Neural cell (in vitro differentiated cells): ENCODE measurements at regions not wholly inside any gene's neighbourhood (a gene's known extent, or its start where the extent isn't known, plus 50 kb on each side); places are given as distances from the start of the nearest gene placed in this dataset.

ENCODE experiments used
- H2AFZ ChIP-seq: fragments of 200-600, 300-800 bp; sonication (generic), shearing (Covaris generic); 2 replicates; pipeline ENCODE4 v1.6.0; 2014; ENCODE audit warnings: low read depth, mild to moderate bottlenecking, antibody characterized with exemption, low read length, moderate library complexity
- H3F3A ChIP-seq: fragments of 200-600 bp; shearing (Covaris generic); 2 replicates; pipeline ENCODE4 v1.6.1; 2016; ENCODE audit warnings: mild to moderate bottlenecking, moderate library complexity, mixed read lengths, antibody characterized with exemption, low read length; ENCODE audit not compliant: insufficient read depth, poor library complexity, severe bottlenecking
- H3K27ac ChIP-seq: fragments of 200-600, 300-800 bp; sonication (generic), shearing (Covaris generic); 2 replicates; pipeline ENCODE4 v1.5.1; 2014; ENCODE audit warnings: mild to moderate bottlenecking, low read length, moderate library complexity
- H3K27me3 ChIP-seq: fragments of 300-800, 200-600 bp; sonication (generic), shearing (Covaris generic); 2 replicates; pipeline ENCODE4 v1.6.0; 2014; ENCODE audit warnings: mild to moderate bottlenecking, low read depth, low read length, moderate library complexity; ENCODE audit not compliant: insufficient read depth
- H3K36me3 ChIP-seq: fragments of 300-800, 200-600 bp; sonication (generic), shearing (Covaris generic); 2 replicates; pipeline ENCODE4 v1.5.1; 2014; ENCODE audit warnings: mild to moderate bottlenecking, antibody characterized with exemption, low read length, moderate library complexity; ENCODE audit not compliant: insufficient read depth
- H3K4me2 ChIP-seq: fragments of 300-800, 200-600 bp; sonication (generic), shearing (Covaris generic); 2 replicates; pipeline ENCODE4 v1.6.0; 2014; ENCODE audit warnings: mild to moderate bottlenecking, low read length
- H3K4me3 ChIP-seq: fragments of 300-800, 200-600 bp; sonication (generic), shearing (Covaris generic); 2 replicates; pipeline ENCODE4 v1.5.1; 2014; ENCODE audit warnings: mild to moderate bottlenecking, low read length, moderate library complexity
- H3K79me2 ChIP-seq: fragments of 200-600 bp; shearing (Covaris generic); replicated peaks from 2 replicates; pipeline ENCODE4 v1.6.0; 2014; ENCODE audit warnings: mild to moderate bottlenecking, low read length, moderate library complexity; ENCODE audit not compliant: insufficient read depth
- H3K9ac ChIP-seq: fragments of 300-800, 200-600 bp; sonication (generic), shearing (Covaris generic); 2 replicates; pipeline ENCODE4 v1.6.1; 2016; ENCODE audit warnings: mild to moderate bottlenecking, low read length, mixed read lengths
- H3K9me2 ChIP-seq: fragments of 200-600 bp; shearing (Covaris generic); 2 replicates; pipeline ENCODE4 v1.6.1; 2016; ENCODE audit warnings: mild to moderate bottlenecking, low read length, mixed read lengths; ENCODE audit not compliant: insufficient read depth
- H3K9me3 ChIP-seq: fragments of 200-600, 300-800 bp; sonication (generic), shearing (Covaris generic); 2 replicates; pipeline ENCODE4 v1.6.1; 2016; ENCODE audit warnings: mild to moderate bottlenecking, mixed run types, low read length, moderate library complexity, mixed read lengths
- H4K20me1 ChIP-seq: fragments of 200-600 bp; shearing (Covaris generic); 2 replicates; pipeline ENCODE4 v1.6.1; 2016; ENCODE audit warnings: mild to moderate bottlenecking, mixed run types; ENCODE audit not compliant: insufficient read depth
- EP300 ChIP-seq: fragments of 450-650 bp; conservative IDR thresholded peaks from 2 replicates; pipeline ENCODE4 v1.6.1; 2014; ENCODE audit warnings: antibody characterized with exemption, mild to moderate bottlenecking, moderate library complexity; ENCODE audit not compliant: poor library complexity, severe bottlenecking
- EZH2 ChIP-seq: fragments of 200-600, 300-800 bp; shearing (Covaris generic), sonication (generic); IDR thresholded peaks from 2 replicates; pipeline ENCODE4 v1.6.1; 2014; ENCODE audit warnings: antibody characterized with exemption, low read length, borderline replicate concordance, mild to moderate bottlenecking; ENCODE audit not compliant: insufficient read depth, poor library complexity, severe bottlenecking
- MXI1 ChIP-seq: fragments of 450-650 bp; conservative IDR thresholded peaks from 2 replicates; pipeline ENCODE4 v1.6.1; 2014; ENCODE audit warnings: antibody characterized with exemption, mild to moderate bottlenecking; ENCODE audit not compliant: poor library complexity, severe bottlenecking
- POLR2AphosphoS5 ChIP-seq: IDR thresholded peaks from 2 replicates; pipeline ENCODE4 v1.6.1; 2012
- RAD21 ChIP-seq: fragments of 450-650 bp; conservative IDR thresholded peaks from 2 replicates; pipeline ENCODE4 v1.6.1; 2014; ENCODE audit warnings: antibody characterized with exemption, mild to moderate bottlenecking, moderate library complexity
- SMC3 ChIP-seq: fragments of 450-650 bp; conservative IDR thresholded peaks from 2 replicates; pipeline ENCODE4 v1.6.1; 2014; ENCODE audit warnings: antibody characterized with exemption, mild to moderate bottlenecking, moderate library complexity; ENCODE audit not compliant: poor library complexity
- TAF1 ChIP-seq: IDR thresholded peaks from 2 replicates; pipeline ENCODE4 v1.6.1; 2012; ENCODE audit warnings: low read depth
- TF ChIP-seq, protein P1 (sequence below): IDR thresholded peaks from 2 replicates; pipeline ENCODE4 v1.6.1; 2012; ENCODE audit warnings: borderline replicate concordance
- TF ChIP-seq, protein P2 (sequence below): fragments of 450-650 bp; IDR thresholded peaks from 2 replicates; pipeline ENCODE4 v1.5.1; 2014; ENCODE audit warnings: antibody characterized with exemption, mild to moderate bottlenecking, moderate library complexity; ENCODE audit not compliant: poor library complexity, severe bottlenecking

DNA sequence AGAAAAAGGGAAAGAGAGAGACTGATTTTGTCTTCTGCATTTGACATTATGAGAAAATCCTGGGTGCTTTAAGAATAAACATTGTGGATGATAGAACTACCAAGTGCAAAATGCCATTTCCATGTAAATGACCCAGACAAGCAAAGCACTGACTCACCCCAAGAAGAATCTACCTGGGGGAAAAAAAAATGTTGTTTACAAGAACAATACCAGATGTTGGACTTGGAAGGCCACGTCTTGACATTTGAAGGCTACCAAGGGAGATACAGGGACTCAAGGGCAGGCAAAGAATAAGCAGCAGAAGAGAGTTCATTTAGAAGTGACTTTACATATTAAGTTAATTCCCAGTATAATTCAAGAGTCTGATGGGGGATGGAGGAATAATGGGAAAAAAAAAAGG, 125.3 kb downstream of the TMEM114 start:
- TF ChIP-seq, protein P1, sequence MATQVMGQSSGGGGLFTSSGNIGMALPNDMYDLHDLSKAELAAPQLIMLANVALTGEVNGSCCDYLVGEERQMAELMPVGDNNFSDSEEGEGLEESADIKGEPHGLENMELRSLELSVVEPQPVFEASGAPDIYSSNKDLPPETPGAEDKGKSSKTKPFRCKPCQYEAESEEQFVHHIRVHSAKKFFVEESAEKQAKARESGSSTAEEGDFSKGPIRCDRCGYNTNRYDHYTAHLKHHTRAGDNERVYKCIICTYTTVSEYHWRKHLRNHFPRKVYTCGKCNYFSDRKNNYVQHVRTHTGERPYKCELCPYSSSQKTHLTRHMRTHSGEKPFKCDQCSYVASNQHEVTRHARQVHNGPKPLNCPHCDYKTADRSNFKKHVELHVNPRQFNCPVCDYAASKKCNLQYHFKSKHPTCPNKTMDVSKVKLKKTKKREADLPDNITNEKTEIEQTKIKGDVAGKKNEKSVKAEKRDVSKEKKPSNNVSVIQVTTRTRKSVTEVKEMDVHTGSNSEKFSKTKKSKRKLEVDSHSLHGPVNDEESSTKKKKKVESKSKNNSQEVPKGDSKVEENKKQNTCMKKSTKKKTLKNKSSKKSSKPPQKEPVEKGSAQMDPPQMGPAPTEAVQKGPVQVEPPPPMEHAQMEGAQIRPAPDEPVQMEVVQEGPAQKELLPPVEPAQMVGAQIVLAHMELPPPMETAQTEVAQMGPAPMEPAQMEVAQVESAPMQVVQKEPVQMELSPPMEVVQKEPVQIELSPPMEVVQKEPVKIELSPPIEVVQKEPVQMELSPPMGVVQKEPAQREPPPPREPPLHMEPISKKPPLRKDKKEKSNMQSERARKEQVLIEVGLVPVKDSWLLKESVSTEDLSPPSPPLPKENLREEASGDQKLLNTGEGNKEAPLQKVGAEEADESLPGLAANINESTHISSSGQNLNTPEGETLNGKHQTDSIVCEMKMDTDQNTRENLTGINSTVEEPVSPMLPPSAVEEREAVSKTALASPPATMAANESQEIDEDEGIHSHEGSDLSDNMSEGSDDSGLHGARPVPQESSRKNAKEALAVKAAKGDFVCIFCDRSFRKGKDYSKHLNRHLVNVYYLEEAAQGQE, result no peak
- no peak for TF ChIP-seq POLR2AphosphoS5
- no peak for TF ChIP-seq RAD21
- no peak for TF ChIP-seq MXI1
- no peak for TF ChIP-seq TAF1
- no peak for TF ChIP-seq EZH2
- TF ChIP-seq SMC3, result no peak
- TF ChIP-seq EP300, result no peak
- TF ChIP-seq, protein P2, sequence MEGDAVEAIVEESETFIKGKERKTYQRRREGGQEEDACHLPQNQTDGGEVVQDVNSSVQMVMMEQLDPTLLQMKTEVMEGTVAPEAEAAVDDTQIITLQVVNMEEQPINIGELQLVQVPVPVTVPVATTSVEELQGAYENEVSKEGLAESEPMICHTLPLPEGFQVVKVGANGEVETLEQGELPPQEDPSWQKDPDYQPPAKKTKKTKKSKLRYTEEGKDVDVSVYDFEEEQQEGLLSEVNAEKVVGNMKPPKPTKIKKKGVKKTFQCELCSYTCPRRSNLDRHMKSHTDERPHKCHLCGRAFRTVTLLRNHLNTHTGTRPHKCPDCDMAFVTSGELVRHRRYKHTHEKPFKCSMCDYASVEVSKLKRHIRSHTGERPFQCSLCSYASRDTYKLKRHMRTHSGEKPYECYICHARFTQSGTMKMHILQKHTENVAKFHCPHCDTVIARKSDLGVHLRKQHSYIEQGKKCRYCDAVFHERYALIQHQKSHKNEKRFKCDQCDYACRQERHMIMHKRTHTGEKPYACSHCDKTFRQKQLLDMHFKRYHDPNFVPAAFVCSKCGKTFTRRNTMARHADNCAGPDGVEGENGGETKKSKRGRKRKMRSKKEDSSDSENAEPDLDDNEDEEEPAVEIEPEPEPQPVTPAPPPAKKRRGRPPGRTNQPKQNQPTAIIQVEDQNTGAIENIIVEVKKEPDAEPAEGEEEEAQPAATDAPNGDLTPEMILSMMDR, result no peak
- H3K4me3 ChIP-seq, result no peak overlapping the region
- H3F3A ChIP-seq, result no peaks in the 10 kb centered on the region
- no peaks in the 10 kb centered on the region for H3K9me3 ChIP-seq
- H3K27me3 ChIP-seq, result no peaks in the 10 kb centered on the region
- no peak overlapping the region for H3K4me2 ChIP-seq
- H4K20me1 ChIP-seq, result no peaks in the 10 kb centered on the region
- H3K9ac ChIP-seq, result no peak overlapping the region
- H3K36me3 ChIP-seq, result no peaks in the 10 kb centered on the region
- H2AFZ ChIP-seq, result no peak overlapping the region
- H3K27ac ChIP-seq, result no peak overlapping the region
- H3K9me2 ChIP-seq, result no peaks in the 10 kb centered on the region
- no peaks in the 10 kb centered on the region for H3K79me2 ChIP-seq

DNA sequence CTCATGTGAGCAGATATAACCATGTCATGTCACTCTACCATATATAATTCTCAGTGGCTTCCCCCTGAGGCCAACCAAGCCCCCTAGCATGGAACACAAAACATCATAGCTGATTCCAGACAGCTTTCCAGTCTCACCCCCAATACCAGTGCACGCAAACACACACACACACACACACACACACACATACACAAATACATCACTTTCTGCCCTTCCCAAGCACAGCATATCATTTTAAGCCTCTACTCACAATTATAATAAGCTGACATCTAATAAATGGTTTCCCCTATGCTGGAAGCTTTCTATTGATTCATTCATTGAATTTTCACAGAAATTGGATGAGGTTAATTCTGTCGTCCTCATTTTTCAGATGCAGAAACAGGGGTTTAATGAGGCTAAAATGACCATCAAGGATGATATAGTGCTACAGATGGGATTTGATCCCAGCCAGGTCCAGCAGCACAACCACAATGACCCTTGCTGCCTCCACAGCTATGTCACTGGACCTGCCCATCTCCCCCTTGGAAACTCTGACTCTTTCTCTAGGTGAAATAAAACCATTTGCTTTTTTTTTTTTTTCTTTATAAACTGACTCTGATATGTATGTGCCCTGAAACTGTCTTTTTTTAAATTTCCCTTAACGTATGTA, 131.1 kb downstream of the TMEM114 start:
- Histone ChIP-seq H3K9me3 (no peaks in the 10 kb centered on the region), H3K9ac (no peak overlapping the region), H3K36me3 (no peaks in the 10 kb centered on the region), H3K9me2 (no peaks in the 10 kb centered on the region), H3K4me3 (no peak overlapping the region), H3K4me2 (no peak overlapping the region), H3K79me2 (no peaks in the 10 kb centered on the region), H3K27me3 (no peaks in the 10 kb centered on the region), H3F3A (no peaks in the 10 kb centered on the region), H4K20me1 (no peaks in the 10 kb centered on the region), H3K27ac (no peak overlapping the region), H2AFZ (no peak overlapping the region)
- TF ChIP-seq TAF1, result no peak
- no peak for TF ChIP-seq EZH2
- TF ChIP-seq MXI1, result no peak
- no peak for TF ChIP-seq RAD21
- TF ChIP-seq SMC3, result no peak
- TF ChIP-seq EP300, result no peak
- TF ChIP-seq POLR2AphosphoS5, result no peak
- TF ChIP-seq, protein P2, result no peak
- TF ChIP-seq, protein P1, result no peak
